ENCODE measurements at regions not wholly inside any gene's neighbourhood (a gene's known extent, or its start where the extent isn't known, plus 50 kb on each side); places are given as distances from the start of the nearest gene placed in this dataset.

DNA sequence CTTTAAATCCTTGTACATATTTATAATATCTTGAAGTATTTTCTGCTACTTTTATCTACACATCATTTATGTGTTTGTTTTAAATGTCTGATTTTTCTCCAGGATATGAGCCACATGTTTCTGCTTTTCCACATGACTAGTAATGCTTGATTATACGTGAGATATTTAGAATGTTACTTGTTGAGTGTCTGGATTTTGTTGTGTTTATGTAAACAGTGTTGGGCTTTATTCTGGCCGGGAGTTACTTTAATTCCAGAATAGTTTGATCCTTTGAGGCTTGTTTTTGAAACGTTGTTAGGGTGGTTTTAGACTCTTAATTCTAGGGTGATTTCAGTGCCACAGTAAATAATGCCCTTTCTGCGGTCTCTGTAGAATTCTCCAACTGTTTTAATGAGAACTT is 252.9 kb downstream of the BLID start:
- TF ChIP-seq, protein P1, sequence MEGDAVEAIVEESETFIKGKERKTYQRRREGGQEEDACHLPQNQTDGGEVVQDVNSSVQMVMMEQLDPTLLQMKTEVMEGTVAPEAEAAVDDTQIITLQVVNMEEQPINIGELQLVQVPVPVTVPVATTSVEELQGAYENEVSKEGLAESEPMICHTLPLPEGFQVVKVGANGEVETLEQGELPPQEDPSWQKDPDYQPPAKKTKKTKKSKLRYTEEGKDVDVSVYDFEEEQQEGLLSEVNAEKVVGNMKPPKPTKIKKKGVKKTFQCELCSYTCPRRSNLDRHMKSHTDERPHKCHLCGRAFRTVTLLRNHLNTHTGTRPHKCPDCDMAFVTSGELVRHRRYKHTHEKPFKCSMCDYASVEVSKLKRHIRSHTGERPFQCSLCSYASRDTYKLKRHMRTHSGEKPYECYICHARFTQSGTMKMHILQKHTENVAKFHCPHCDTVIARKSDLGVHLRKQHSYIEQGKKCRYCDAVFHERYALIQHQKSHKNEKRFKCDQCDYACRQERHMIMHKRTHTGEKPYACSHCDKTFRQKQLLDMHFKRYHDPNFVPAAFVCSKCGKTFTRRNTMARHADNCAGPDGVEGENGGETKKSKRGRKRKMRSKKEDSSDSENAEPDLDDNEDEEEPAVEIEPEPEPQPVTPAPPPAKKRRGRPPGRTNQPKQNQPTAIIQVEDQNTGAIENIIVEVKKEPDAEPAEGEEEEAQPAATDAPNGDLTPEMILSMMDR (IDR thresholded peaks at IDR 0.05) = no peak
- TF ChIP-seq ZFX (IDR thresholded peaks at IDR 0.05; ENCODE audit: borderline replicate concordance) = no peak

Measured in 22Rv1 (cell line).